ENCODE measurements at regions not wholly inside any gene's neighbourhood (a gene's known extent, or its start where the extent isn't known, plus 50 kb on each side); places are given as distances from the start of the nearest gene placed in this dataset.

DNA sequence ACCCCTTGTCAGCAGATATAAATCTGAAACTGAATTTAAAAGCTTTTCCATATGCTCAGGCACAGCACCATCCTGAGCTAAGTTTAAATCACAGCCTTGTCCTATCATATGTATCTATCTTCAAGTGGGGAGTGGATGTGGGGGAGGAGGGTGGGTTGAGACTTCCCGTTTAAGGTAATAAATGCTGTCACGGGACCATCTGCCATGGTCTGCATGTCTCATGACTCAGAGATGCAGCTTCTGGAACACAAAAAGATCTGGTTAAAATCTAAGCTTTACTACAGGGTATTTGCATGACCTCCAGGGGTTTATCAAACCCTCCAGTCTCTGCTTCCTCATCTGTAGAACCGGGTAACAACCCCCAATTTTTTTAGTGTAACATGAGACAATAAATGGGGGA is 377.7 kb upstream of the ST6GAL2 start:
- no peak overlapping the region for H3K4me3 Mint-ChIP-seq (ENCODE audit: unreplicated experiment)
- BruUV-seq (replicated peaks), result no TSS peak
- intact Hi-C loops (cut with micrococcal nuclease), result no loop called here
- H3K9me3 Mint-ChIP-seq (ENCODE audit: unreplicated experiment), result no peaks in the 10 kb centered on the region
- DNase-seq (ENCODE audit: unreplicated experiment), result no peak
- ChIA-PET POLR2A (no interaction called here), CTCF (interaction anchor here (0.6 kb wide), 1 partner anchor 931 kb away, joined by 3 read pairs; no protein-coding TSS in a partner anchor)
- no peak overlapping the region for H3K27ac Mint-ChIP-seq (ENCODE audit: low read depth, unreplicated experiment)
- no peaks in the 10 kb centered on the region for H3K4me1 Mint-ChIP-seq (ENCODE audit: insufficient read depth, unreplicated experiment)
- TF ChIP-seq, protein P1, sequence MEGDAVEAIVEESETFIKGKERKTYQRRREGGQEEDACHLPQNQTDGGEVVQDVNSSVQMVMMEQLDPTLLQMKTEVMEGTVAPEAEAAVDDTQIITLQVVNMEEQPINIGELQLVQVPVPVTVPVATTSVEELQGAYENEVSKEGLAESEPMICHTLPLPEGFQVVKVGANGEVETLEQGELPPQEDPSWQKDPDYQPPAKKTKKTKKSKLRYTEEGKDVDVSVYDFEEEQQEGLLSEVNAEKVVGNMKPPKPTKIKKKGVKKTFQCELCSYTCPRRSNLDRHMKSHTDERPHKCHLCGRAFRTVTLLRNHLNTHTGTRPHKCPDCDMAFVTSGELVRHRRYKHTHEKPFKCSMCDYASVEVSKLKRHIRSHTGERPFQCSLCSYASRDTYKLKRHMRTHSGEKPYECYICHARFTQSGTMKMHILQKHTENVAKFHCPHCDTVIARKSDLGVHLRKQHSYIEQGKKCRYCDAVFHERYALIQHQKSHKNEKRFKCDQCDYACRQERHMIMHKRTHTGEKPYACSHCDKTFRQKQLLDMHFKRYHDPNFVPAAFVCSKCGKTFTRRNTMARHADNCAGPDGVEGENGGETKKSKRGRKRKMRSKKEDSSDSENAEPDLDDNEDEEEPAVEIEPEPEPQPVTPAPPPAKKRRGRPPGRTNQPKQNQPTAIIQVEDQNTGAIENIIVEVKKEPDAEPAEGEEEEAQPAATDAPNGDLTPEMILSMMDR (IDR thresholded peaks at IDR 0.05; ENCODE audit: unreplicated experiment), result no peak
- H3K36me3 Mint-ChIP-seq (ENCODE audit: insufficient read depth, unreplicated experiment), result no peaks in the 10 kb centered on the region
- no peaks in the 10 kb centered on the region for H3K27me3 Mint-ChIP-seq (ENCODE audit: insufficient read depth, unreplicated experiment)

GRCh38 chr2:107264184-107264583 is 378.2 kb upstream of the ST6GAL2 start:
- Mint-ChIP-seq H3K27me3 (ENCODE audit: insufficient read depth, unreplicated experiment) (no peaks in the 10 kb centered on the region), H3K27ac (ENCODE audit: low read depth, unreplicated experiment) (no peak overlapping the region), H3K4me3 (ENCODE audit: unreplicated experiment) (no peak overlapping the region), H3K4me1 (ENCODE audit: insufficient read depth, unreplicated experiment) (no peaks in the 10 kb centered on the region), H3K36me3 (ENCODE audit: insufficient read depth, unreplicated experiment) (no peaks in the 10 kb centered on the region), H3K9me3 (ENCODE audit: unreplicated experiment) (no peaks in the 10 kb centered on the region)
- TF ChIP-seq, protein P1 (IDR thresholded peaks at IDR 0.05; ENCODE audit: unreplicated experiment), result no peak
- POLR2A ChIA-PET, result no interaction called here
- intact Hi-C loops (cut with micrococcal nuclease), result no loop called here
- CTCF ChIA-PET, result no interaction called here
- BruUV-seq (replicated peaks), result no TSS peak
- no peak for DNase-seq (ENCODE audit: unreplicated experiment)

- Mint-ChIP-seq H3K27ac (ENCODE audit: low read depth, unreplicated experiment) (no peak overlapping the region), H3K9me3 (ENCODE audit: unreplicated experiment) (no peaks in the 10 kb centered on the region), H3K4me1 (ENCODE audit: insufficient read depth, unreplicated experiment) (no peaks in the 10 kb centered on the region), H3K4me3 (ENCODE audit: unreplicated experiment) (no peak overlapping the region), H3K36me3 (ENCODE audit: insufficient read depth, unreplicated experiment) (no peaks in the 10 kb centered on the region), H3K27me3 (ENCODE audit: insufficient read depth, unreplicated experiment) (no peaks in the 10 kb centered on the region)
- ChIA-PET CTCF (interaction anchor here (0.6 to 0.7 kb wide), 2 partner anchors 101 to 185 kb away, joined by 3 read pairs; no protein-coding TSS in a partner anchor), POLR2A (interaction anchor here (0.5 kb wide), 1 partner anchor 8 kb away, joined by 3 read pairs; no protein-coding TSS in a partner anchor)
- intact Hi-C loops (cut with micrococcal nuclease), result no loop called here
- BruUV-seq (replicated peaks), result no TSS peak
- TF ChIP-seq, protein P1 (IDR thresholded peaks at IDR 0.05; ENCODE audit: unreplicated experiment), result no peak
- DNase-seq (ENCODE audit: unreplicated experiment), result no peak
These were observed 380.6 kb upstream of the ST6GAL2 start for GRCh38 chr2:107266555-107266954.

DNA sequence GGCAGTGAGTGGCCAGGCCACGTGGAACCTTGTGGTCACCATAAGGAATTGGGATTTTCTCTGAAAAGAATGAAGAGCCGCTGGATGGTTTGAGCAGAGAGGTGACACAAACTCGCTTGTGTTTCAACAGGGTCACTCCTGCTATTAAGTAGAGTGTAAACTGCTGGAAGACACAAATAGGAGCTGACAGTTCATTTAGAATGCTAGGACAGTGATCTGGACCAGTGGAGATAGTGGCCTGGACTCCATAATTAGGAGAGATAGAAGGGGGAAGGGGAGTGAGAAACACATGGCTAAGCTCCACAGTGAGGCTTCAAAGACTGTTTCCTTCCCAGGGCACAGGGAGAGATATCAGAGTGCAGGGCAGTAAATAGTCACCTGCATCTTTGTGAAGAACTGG is 381.1 kb upstream of the ST6GAL2 start:
- POLR2A ChIA-PET, result no interaction called here

More for the DNA sequence above, 381.1 kb upstream of the ST6GAL2 start:
- no peaks in the 10 kb centered on the region for H3K9me3 Mint-ChIP-seq (ENCODE audit: unreplicated experiment)
- TF ChIP-seq, protein P1 (IDR thresholded peaks at IDR 0.05; ENCODE audit: unreplicated experiment), result no peak
- H3K36me3 Mint-ChIP-seq (ENCODE audit: insufficient read depth, unreplicated experiment), result no peaks in the 10 kb centered on the region
- BruUV-seq (replicated peaks), result no TSS peak
- no peak overlapping the region for H3K27ac Mint-ChIP-seq (ENCODE audit: low read depth, unreplicated experiment)
- no peak for DNase-seq (ENCODE audit: unreplicated experiment)
- no peaks in the 10 kb centered on the region for H3K27me3 Mint-ChIP-seq (ENCODE audit: insufficient read depth, unreplicated experiment)
- H3K4me3 Mint-ChIP-seq (ENCODE audit: unreplicated experiment), result no peak overlapping the region
- intact Hi-C loops (cut with micrococcal nuclease), result no loop called here
- H3K4me1 Mint-ChIP-seq (ENCODE audit: insufficient read depth, unreplicated experiment), result no peaks in the 10 kb centered on the region
- CTCF ChIA-PET, result interaction anchor here (0.7 kb wide), 1 partner anchor 184 kb away, joined by 3 read pairs; no protein-coding TSS in a partner anchor

All from MCF 10A (cell line).